Activated CD8-positive, alpha-beta memory T cell treated with anti-CD3 and anti-CD28 coated beads for 24 hours (primary cell): ENCODE measurements at regions not wholly inside any gene's neighbourhood (a gene's known extent, or its start where the extent isn't known, plus 50 kb on each side); places are given as distances from the start of the nearest gene placed in this dataset.
"Not testable (repeated sequence)": the region's sequence is repeated elsewhere in the genome, so short reads cannot be mapped to it uniquely, and the experiment has no call there.

Experiments
- DNase-seq: peaks from one replicate; pipeline ENCODE4 v3.0.0-alpha.2; 2020

GRCh38 chr11:134739136-134739535 lies 327.1 kb upstream of the B3GAT1 start:
- DNase-seq = no peak

DNA sequence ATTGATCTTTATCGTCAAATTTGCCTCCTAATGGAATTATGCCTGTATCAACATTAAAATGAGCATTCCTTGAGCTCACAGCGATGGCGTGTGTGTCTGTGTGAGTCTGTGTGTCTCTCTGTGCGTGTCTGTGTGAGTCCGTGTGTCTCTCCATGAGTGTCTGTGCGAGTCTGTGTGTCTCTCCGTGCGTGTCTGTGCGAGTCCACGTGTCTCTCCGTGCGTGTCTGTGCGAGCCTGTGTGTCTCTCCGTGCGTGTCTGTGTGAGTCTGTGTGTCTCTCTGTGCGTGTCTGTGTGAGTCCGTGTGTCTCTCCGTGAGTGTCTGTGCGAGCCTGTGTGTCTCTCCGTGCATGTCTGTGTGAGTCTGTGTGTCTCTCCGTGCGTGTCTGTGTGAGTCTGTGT lies 326.5 kb upstream of the B3GAT1 start:
- DNase-seq = no peak

DNA sequence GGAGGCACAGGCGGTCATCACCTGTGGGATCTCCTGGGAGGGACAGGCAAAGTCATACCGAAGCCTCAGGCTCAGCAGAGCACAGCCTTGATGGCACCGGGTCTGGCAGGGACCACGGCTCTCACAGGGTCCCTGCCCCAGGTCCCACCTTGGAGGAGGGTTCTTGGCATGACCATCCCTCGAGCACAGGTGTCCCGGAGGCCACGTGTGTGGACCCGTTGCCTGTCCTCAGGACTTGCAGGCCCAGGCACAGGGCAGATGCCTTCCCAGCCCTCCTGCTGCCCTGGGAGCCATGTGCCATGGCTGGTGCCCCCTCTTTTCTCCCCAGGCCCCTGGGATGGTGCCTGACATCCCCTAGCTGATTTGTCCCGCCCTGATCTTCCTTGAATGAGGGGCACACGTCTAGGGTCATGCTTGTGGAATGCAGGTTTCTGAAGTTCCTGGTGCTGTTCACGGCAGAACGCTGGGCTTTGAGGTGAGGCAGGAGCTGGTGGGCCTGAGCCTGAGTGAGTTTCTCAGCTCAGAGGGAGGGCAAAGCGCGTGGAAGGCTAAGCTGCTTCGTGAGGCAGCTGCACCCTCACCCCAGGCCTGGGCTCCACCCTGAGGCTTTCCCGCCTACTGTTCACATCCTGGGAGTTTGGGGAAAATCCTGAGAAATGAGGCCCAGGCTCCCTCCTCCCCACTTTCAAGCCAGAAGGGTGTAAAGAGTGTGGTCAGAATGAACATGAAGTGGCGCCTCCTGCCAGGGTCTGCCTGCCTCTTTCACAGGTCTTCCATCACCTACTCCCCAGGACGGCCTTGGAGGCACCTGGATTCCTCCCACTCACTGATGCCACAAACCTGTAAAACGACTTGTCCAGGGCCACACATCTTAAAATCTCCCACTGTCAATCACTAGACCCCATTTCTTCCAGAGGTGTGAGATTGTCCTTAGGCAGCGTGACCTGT lies 325.8 kb upstream of the B3GAT1 start:
- no peak for DNase-seq

- DNase-seq = no peak
These were observed 324.4 kb upstream of the B3GAT1 start for GRCh38 chr11:134736251-134736947.

DNA sequence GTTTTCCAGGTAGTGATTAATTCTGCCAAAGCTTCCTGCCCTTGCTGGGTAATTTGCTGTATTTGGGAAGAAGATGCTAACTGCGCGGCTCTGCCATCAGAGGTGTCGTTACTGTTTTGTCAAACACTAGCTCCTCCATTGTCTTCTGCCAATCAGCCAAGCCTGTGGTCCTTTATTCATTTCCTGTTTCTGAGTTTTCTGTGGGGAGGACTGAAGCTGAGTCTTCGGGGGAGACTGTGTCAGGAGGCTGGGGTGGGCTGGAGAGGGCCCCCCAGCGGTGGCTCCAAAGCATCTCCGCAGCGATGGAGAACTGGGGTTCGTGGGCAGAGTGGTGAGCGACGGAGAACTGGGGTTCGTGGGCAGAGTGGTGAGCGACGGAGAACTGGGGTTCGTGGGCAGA lies 322.9 kb upstream of the B3GAT1 start:
- no peak for DNase-seq

DNA sequence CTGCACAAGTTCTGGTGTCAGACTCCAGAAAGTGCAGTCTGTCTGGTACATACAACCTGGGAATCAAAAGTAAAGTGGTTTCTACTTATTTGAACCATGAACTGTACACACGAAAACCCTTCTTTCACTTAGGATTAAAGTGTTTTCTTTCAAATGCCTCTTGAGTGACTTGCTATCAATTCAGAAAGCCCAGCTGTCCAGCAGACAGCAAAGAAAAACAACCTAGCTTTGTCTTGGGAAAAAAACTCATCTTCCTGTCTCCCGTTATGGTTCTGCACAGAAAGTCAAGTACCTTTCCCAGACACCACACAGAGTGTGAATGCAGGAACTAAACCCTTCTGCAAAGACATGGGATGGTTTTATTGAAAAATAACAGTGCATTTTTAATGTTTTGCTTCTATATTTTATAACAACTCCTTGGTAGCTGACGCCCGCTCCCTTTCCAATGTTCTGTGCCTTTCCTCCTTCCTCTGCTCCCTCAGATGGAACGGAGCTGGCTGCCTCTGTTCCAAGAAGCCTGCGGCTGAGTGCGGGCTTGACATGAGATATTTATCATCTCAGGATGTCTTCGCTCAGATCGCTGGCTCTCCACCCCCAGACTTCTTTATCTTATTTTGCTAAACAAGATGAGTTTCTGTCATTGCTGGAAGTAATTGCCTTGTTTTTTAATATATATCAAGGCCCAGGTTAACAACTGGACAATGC lies 322.3 kb upstream of the B3GAT1 start:
- DNase-seq = peak; percentile 35

DNA sequence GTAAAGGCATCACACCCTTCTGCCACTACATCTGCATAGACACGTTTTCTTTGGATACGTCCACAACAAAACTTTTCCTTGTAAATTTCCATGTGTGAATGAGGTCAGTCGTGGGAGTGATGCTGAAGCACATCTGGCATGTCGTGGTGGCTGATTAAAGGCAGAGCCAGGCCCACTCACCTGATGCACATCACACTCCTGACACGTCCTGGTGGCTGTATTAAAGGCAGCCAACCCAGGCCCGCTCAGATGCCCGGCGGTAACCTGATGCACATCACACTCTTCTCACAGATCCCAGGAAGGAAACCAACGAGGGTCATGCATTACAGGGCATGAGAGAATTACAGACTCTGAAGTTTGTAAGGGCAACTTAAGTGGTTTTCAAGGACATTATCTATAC lies 321.6 kb upstream of the B3GAT1 start:
- DNase-seq = peak; percentile 17

- no peak for DNase-seq
These were observed 319.3 kb upstream of the B3GAT1 start for GRCh38 chr11:134731213-134731961.

DNA sequence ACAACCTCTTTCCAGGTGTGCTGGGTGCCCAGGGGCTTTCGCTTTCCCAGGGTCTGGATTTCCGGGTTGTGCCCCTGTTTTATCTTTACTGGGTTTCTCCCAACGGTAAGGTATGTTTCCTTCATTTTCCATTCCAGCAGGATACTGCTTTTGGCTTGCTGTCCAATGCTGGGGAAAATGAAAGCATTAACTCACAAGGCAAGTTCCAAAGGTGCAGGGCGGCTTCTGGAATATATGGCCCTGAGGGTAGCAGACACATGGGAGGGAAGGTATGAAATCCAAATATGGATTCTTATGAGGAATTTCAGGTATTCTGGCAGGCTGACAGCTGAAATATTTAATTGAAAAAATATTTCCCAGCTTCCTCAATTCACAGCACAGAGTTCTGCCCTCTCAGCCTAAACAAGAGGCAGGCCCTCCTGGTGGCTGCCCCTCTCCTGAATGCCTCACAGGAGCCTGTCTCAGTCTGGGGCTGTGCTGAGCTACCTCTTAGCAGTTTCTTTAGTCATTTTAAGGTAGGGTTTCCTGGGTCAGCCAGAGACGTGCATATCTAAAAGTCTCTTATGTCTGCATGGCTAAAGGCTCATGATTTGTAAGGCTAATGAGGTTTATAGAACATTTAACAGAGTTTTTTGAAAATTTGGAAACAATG lies 318.6 kb upstream of the B3GAT1 start:
- no peak for DNase-seq

DNA sequence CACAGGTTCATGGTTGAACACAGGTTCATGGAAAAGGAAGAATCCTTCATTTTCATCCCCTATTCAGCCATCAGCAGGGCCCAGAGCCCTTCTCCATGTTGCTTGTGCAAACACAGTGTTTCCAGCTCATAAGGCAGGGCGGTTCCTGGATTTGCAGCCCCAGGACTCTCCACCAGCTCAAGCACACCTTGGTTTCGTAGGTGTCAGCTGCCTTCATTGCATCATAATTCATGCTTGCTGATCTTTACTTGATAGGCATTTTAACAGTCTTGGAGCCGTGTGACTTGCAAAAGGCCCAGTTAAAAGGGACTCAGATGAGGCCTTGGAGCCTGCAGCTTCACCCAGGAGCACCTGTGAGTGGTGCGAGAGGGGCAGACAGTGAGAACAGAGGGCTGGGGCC lies 318.1 kb upstream of the B3GAT1 start:
- DNase-seq = no peak

DNA sequence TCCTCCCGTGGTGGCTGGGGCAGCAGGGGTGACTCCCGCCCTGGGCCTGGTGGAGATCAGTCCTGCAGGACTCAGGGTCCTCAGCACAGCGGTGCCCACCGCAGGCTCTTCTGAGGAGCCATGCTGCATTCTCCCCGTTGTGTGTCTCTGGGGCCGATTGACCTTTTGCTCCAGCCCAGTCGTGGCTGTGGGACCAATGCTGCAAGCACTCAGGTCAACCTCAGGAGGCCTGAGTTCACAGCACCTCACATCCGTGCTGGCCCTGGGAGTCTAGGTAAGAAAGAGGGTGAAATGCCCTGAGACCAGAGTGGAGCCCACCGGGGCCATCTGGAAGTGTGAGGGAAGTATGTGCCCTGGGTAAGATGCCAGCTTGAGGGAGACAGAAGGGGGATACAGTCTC lies 316.1 kb upstream of the B3GAT1 start:
- no peak for DNase-seq

- no peak for DNase-seq
These were observed 315.6 kb upstream of the B3GAT1 start for GRCh38 chr11:134727636-134728035.

GRCh38 chr11:134727204-134727603 lies 315.2 kb upstream of the B3GAT1 start:
- DNase-seq = no peak

- no peak for DNase-seq
These were observed 313.9 kb upstream of the B3GAT1 start for GRCh38 chr11:134725716-134726639.

GRCh38 chr11:134725211-134725610 lies 313.2 kb upstream of the B3GAT1 start:
- no peak for DNase-seq

GRCh38 chr11:134724779-134725140 lies 312.7 kb upstream of the B3GAT1 start:
- no peak for DNase-seq

DNA sequence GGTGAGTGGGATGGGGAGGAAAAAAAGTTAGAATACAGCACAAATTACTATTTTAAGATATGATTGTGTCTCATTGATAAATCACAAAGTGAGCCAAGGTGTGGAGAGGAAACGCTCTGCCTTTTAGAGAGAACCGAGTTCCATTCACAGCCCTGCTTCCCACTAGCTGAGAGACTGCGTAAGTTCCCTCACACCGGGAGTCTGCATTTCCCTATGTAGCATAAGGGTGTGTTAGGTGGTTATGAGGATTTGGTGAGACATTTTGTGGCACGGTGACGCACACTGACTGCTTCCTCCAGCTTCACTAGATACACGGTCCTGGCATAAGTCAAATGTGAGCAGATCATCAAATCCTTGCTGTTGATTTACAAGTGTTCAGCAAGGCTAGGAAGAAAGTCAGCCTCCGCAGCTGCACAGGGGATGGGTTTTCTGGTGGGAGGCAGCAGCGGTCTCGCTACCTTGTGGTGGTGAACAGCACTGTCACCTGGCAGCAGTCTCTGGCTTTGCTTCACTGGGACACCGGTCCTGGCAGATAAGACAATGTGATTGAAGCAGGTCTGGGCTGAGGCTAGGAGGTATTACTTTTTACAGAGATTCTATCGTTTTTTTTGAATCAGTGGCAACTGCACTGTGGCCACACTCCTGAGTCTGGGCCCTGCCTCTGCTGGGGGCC lies 312.2 kb upstream of the B3GAT1 start:
- DNase-seq = no peak

- DNase-seq = not testable (repeated sequence)
These were observed 308.6 kb upstream of the B3GAT1 start for GRCh38 chr11:134720691-134721070.

GRCh38 chr11:134719940-134720690 lies 308.1 kb upstream of the B3GAT1 start:
- not testable (repeated sequence) for DNase-seq

DNA sequence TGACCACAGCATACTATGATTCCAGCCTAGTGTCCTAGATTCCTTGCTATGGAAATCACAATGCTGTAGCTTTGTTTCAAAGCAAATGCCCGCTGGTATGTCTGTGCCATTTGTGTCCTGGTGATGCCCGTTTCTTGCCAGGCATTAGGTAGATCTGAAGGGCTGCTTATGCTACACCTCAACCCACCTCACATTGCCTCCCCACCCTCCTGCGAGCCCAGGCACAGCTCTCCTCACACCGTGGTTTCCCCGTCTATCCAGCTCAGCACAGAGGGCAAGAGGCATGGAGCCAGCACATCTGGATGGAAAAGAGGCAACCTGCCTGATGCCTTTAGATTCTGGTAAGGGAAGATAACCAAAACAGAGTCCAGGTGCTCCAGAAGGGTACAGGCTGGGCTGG lies 307.4 kb upstream of the B3GAT1 start:
- DNase-seq = no peak
